Suppressor macrophage treated with lipopolysaccharide for 4 hours (primary cell): ENCODE measurements at regions not wholly inside any gene's neighbourhood (a gene's known extent, or its start where the extent isn't known, plus 50 kb on each side); places are given as distances from the start of the nearest gene placed in this dataset.

ENCODE experiments used
- DNase-seq: peaks from one replicate; pipeline ENCODE4 v3.0.0-alpha.2; 2020

DNA sequence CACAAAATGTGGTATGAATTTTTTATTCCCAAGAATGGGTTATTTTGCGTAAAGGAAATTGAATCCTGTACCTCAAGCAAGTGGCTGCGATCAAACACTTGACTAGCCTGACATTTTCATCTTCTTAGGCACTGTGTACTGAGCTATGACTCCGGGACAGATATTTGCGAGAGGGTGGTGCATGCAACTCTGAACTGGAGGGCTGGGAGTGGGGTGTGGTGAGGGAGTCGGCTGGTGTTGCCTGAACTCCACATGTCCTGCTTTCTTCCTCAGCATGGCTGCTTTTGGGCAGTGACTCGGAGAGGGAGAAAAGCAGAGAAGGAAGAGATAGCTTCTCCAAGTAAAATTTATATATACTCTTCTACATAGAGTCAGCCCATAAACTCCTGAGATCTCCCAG, 68.5 kb upstream of the GATB start:
- no peak for DNase-seq

GRCh38 chr4:151824656-151825055, 63.8 kb upstream of the GATB start:
- no peak for DNase-seq

GRCh38 chr4:151822331-151822730, 61.5 kb upstream of the GATB start:
- no peak for DNase-seq

- DNase-seq: no peak
These were observed 59.2 kb upstream of the GATB start for GRCh38 chr4:151820004-151820403.

GRCh38 chr4:151811403-151811802, 50.6 kb upstream of the GATB start:
- no peak for DNase-seq
